Fibroblast of villous mesenchyme (primary cell): ENCODE measurements at regions not wholly inside any gene's neighbourhood (a gene's known extent, or its start where the extent isn't known, plus 50 kb on each side); places are given as distances from the start of the nearest gene placed in this dataset.

Source experiments
- DNase-seq: peaks from one replicate; pipeline ENCODE4 v3.0.0-alpha.2; 2010; ENCODE audit warnings: low read depth
- H3K4me3 ChIP-seq: 2 replicates; pipeline ENCODE4 v1.5.1; 2011; ENCODE audit warnings: low read depth, mild to moderate bottlenecking, low read length
- TF ChIP-seq, protein P1 (sequence below): IDR thresholded peaks from 2 replicates; pipeline ENCODE4 v1.5.1; 2012; ENCODE audit warnings: low read depth, mild to moderate bottlenecking, low read length; ENCODE audit not compliant: insufficient read depth

DNA sequence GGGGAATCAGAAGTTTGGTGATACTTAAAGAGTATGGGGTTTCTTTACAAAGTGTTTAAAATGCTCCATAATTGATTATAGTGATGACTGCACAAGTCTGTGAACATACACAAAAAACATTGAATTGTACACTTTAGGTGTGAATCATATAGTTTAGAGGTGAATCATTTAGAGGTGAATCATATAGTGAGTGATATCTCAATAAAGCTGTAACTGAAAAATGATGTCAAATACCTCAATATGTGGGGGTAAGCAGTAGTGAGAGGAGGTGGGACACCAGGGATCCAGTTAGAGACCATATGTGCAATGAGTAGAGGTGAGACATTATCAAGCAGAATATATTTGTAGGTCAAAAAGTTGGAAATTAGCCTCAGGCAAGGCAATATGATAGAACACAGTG is 264.5 kb downstream of the PMP22 start:
- DNase-seq = no peak
- TF ChIP-seq, protein P1, sequence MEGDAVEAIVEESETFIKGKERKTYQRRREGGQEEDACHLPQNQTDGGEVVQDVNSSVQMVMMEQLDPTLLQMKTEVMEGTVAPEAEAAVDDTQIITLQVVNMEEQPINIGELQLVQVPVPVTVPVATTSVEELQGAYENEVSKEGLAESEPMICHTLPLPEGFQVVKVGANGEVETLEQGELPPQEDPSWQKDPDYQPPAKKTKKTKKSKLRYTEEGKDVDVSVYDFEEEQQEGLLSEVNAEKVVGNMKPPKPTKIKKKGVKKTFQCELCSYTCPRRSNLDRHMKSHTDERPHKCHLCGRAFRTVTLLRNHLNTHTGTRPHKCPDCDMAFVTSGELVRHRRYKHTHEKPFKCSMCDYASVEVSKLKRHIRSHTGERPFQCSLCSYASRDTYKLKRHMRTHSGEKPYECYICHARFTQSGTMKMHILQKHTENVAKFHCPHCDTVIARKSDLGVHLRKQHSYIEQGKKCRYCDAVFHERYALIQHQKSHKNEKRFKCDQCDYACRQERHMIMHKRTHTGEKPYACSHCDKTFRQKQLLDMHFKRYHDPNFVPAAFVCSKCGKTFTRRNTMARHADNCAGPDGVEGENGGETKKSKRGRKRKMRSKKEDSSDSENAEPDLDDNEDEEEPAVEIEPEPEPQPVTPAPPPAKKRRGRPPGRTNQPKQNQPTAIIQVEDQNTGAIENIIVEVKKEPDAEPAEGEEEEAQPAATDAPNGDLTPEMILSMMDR = no peak
- no peak overlapping the region for H3K4me3 ChIP-seq

DNA sequence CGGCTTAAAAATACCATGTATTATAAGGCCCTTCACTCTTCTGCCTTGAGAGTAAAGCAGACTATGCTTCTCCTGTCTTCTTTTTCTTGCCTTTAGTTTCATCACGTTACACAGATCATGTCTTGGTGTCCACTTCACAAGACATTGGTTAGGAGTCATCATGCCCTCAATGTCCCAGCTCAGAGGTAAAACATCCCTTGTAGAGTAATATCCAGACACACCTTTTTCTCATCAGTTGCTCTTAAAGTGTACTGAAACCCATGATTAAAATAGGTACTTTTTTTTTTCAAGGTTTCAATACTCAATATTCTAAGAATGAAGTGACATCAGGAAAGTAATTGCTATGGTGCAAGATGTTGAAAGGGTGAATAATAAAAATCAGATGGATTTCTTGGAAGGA is 267.8 kb downstream of the PMP22 start:
- H3K4me3 ChIP-seq = no peak overlapping the region
- DNase-seq = no peak
- TF ChIP-seq, protein P1 = no peak

DNA sequence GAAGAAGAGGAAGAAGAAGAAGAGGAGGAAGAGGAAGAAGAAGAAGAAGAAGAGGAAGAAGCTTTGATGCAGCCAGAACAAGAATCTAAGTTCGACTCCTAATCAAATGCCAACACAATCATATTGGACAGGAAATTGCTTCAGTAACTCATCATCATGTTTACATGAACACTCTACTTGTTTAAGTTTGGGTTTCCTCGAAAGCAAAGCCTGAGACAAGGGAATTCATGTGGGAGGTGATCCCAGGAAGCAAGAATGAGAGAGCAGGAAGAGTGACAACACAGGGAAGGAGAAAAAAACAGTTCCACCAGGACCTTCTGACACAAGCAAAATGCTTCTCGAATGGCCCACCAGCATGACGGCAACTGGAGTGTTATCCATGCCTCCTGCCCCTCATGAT is 279.0 kb downstream of the PMP22 start:
- TF ChIP-seq, protein P1 = no peak

DNA sequence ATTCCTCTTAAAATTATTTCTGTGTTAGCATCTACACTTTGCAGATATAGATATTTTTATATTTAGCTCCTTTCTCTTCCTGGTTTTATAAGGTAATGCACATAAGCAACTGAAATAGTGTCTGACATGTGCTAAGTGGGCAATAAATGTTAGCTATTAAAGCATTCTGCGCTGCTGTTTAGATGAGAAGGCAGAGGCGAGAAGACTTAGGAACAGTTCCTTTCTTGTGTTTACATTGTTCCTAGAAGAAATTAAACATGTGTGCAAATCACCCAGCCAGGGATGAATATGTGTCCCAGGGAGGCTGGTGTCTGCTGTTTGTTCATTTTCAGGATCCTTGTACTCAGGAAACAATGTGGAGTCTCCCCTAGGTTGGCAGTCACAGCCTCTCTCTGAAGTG is 292.3 kb downstream of the PMP22 start:
- no peak overlapping the region for H3K4me3 ChIP-seq
- no peak for DNase-seq
- TF ChIP-seq, protein P1 = no peak

More for the DNA sequence above, 279.0 kb downstream of the PMP22 start:
- no peak overlapping the region for H3K4me3 ChIP-seq
- DNase-seq = no peak

DNA sequence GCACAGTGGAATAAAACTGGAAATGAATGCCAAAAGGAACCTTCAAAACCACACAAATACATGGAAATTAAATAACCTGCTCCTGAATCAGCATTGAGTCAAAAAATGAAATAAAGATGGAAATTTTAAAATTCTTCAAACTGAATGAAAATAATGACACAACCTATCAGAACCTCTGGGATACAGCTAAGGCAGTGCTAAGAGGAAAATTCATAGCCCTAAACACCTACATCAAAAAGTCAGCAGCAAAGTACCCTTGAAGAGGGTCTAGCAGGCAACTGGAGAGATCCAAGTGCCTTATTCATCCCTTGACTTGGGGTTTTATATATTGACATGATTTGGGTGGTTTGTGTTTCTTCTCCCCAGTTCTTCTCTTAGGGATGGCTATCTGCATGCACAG is 294.1 kb downstream of the PMP22 start:
- DNase-seq = no peak
- TF ChIP-seq, protein P1 = no peak
- H3K4me3 ChIP-seq = no peak overlapping the region

DNA sequence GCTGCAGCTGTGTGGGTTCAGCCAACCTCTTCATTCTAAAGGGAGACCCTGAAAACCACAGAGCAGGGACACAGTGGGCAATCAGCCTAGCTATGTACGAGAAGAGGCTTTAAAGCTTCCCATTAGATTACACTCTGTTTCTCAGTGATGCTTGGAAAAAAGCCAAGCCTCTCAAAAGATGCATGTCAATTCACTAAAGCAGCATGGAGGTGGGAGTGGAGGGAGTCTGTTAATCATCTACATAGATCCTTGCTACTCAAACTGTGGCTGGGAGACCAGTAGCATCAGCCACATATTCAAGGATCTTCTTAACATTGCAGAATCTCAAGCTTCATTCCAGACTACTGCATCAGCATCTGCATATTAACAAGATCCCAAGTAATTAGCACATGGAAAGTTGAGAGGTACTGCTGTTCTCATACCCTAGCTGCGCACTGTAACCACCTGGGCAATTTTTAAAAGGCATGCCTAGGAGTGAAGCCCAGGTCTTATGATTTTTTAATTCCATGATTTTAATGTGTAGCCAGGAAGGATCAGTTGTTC is 305.9 kb downstream of the PMP22 start:
- DNase-seq = no peak
- TF ChIP-seq, protein P1 = no peak
- no peak overlapping the region for H3K4me3 ChIP-seq

DNA sequence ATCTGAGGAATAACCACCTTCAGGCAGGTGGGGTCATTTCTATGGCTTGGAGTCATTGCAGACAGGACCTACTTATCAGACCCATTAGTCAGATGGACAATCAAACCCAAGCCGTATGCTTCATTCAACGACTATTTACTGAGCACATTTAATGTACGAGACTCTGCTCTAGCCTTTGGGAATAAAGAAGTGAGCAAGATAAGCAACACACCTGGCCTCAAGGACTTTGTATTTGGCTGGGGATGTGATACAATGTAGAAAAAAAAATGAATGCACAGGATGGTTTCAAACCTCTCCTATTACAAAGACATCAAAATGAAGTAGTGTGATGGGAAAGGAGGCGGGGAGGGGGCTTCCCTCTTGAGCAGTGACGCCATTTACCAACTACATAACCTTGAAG is 311.7 kb downstream of the PMP22 start:
- H3K4me3 ChIP-seq = no peak overlapping the region
- no peak for DNase-seq
- TF ChIP-seq, protein P1 = no peak
